ENCODE measurements at regions not wholly inside any gene's neighbourhood (a gene's known extent, or its start where the extent isn't known, plus 50 kb on each side); places are given as distances from the start of the nearest gene placed in this dataset.

- no peaks in the 10 kb centered on the region for H3K4me1 ChIP-seq
- no peaks in the 10 kb centered on the region for H3K9me3 ChIP-seq
- TF ChIP-seq CTCF (IDR thresholded peaks at IDR 0.05) (no peak), POLR2AphosphoS5 (IDR thresholded peaks at IDR 0.05; ENCODE audit: insufficient read depth in 1 of 2, low read depth in 1 of 2) (no peak), POLR2A (IDR thresholded peaks at IDR 0.05) (no peak)
- no peak for DNase-seq (ENCODE audit: extremely low spot score in 2 of 2)
- H3K27me3 ChIP-seq, result no peaks in the 10 kb centered on the region
- no peak overlapping the region for H3K4me3 ChIP-seq
- no peak overlapping the region for H3K27ac ChIP-seq
- no peaks in the 10 kb centered on the region for H3K36me3 ChIP-seq
- intact Hi-C loops (cut with DNase I), result loop anchor here (5.0 kb wide), 1 partner anchor 721 kb away; no protein-coding TSS in a partner anchor
These were observed 74.3 kb downstream of the SLC25A15 start for GRCh38 chr13:40863723-40864122.

GRCh38 chr13:40874138-40874779 is 84.8 kb downstream of the SLC25A15 start:
- H3K4me1 ChIP-seq, result no peaks in the 10 kb centered on the region
- no peak for TF ChIP-seq POLR2AphosphoS5 (IDR thresholded peaks at IDR 0.05; ENCODE audit: insufficient read depth in 1 of 2, low read depth in 1 of 2)
- TF ChIP-seq POLR2A (IDR thresholded peaks at IDR 0.05), result no peak
- TF ChIP-seq CTCF (IDR thresholded peaks at IDR 0.05), result no peak
- peaks cover 0 to 48% of the 10 kb centered on the region in 2 donors for H3K36me3 ChIP-seq
- no peak overlapping the region for H3K4me3 ChIP-seq
- DNase-seq (ENCODE audit: extremely low spot score in 2 of 2), result no peak
- intact Hi-C loops (cut with DNase I), result no loop called here
- no peaks in the 10 kb centered on the region for H3K27me3 ChIP-seq
- H3K9me3 ChIP-seq, result peaks cover 38% of the 10 kb centered on the region
- no peak overlapping the region for H3K27ac ChIP-seq

- no peak for DNase-seq (ENCODE audit: extremely low spot score in 2 of 2)
- no peaks in the 10 kb centered on the region for H3K4me1 ChIP-seq
- H3K27me3 ChIP-seq, result no peaks in the 10 kb centered on the region
- no peak overlapping the region for H3K4me3 ChIP-seq
- H3K9me3 ChIP-seq, result peaks cover 38% of the 10 kb centered on the region
- peaks cover 0 to 51% of the 10 kb centered on the region in 2 donors for H3K36me3 ChIP-seq
- intact Hi-C loops (cut with DNase I), result no loop called here
- no peak overlapping the region for H3K27ac ChIP-seq
- TF ChIP-seq CTCF (IDR thresholded peaks at IDR 0.05), result no peak
These were observed 85.6 kb downstream of the SLC25A15 start for GRCh38 chr13:40875044-40875443.

- Histone ChIP-seq H3K27ac (no peak overlapping the region), H3K4me3 (no peak overlapping the region), H3K4me1 (no peaks in the 10 kb centered on the region), H3K27me3 (no peaks in the 10 kb centered on the region), H3K9me3 (peaks cover 39% of the 10 kb centered on the region), H3K36me3 (peaks cover 0 to 53% of the 10 kb centered on the region in 2 donors)
- no peak for TF ChIP-seq CTCF (IDR thresholded peaks at IDR 0.05)
- no peak for TF ChIP-seq POLR2AphosphoS5 (IDR thresholded peaks at IDR 0.05; ENCODE audit: insufficient read depth in 1 of 2, low read depth in 1 of 2)
- no peak for TF ChIP-seq POLR2A (IDR thresholded peaks at IDR 0.05)
- intact Hi-C loops (cut with DNase I), result no loop called here
- no peak for DNase-seq (ENCODE audit: extremely low spot score in 2 of 2)
These were observed 86.2 kb downstream of the SLC25A15 start for GRCh38 chr13:40875583-40875982.

GRCh38 chr13:40876020-40876738 is 86.8 kb downstream of the SLC25A15 start:
- H3K27me3 ChIP-seq, result no peaks in the 10 kb centered on the region
- no peak overlapping the region for H3K27ac ChIP-seq
- peaks cover 39% of the 10 kb centered on the region for H3K9me3 ChIP-seq
- no peaks in the 10 kb centered on the region for H3K4me1 ChIP-seq
- TF ChIP-seq CTCF (IDR thresholded peaks at IDR 0.05), result no peak
- TF ChIP-seq POLR2AphosphoS5 (IDR thresholded peaks at IDR 0.05; ENCODE audit: insufficient read depth in 1 of 2, low read depth in 1 of 2), result no peak
- TF ChIP-seq POLR2A (IDR thresholded peaks at IDR 0.05), result no peak
- peaks cover 0 to 54% of the 10 kb centered on the region in 2 donors for H3K36me3 ChIP-seq
- no peak for DNase-seq (ENCODE audit: extremely low spot score in 2 of 2)
- no peak overlapping the region for H3K4me3 ChIP-seq
- intact Hi-C loops (cut with DNase I), result no loop called here

All from vagina (tissue), 2 donors.